ENCODE measurements at regions not wholly inside any gene's neighbourhood (a gene's known extent, or its start where the extent isn't known, plus 50 kb on each side); places are given as distances from the start of the nearest gene placed in this dataset.

GRCh38 chr20:11867291-11867919 lies 50.3 kb upstream of the BTBD3 start:
- no peak for TF ChIP-seq CTCF (IDR thresholded peaks at IDR 0.05; ENCODE audit: low read depth, low read length)
- no peak for TF ChIP-seq EZH2phosphoT487 (IDR thresholded peaks at IDR 0.05; ENCODE audit: low read depth)

Measured in OCI-LY3 (cell line).